DND-41 (cell line): ENCODE measurements at regions not wholly inside any gene's neighbourhood (a gene's known extent, or its start where the extent isn't known, plus 50 kb on each side); places are given as distances from the start of the nearest gene placed in this dataset.

ENCODE experiments used
- EZH2 ChIP-seq: IDR thresholded peaks from 3 replicates; pipeline ENCODE4 v1.6.1; 2012; ENCODE audit warnings: borderline replicate concordance, low read depth, mild to moderate bottlenecking, moderate library complexity, low read length, inconsistent platforms; ENCODE audit not compliant: severe bottlenecking
- TF ChIP-seq, protein P1 (sequence below): IDR thresholded peaks from 2 replicates; pipeline ENCODE4 v1.5.1; 2012; ENCODE audit warnings: borderline replicate concordance, low read length, moderate library complexity, mild to moderate bottlenecking; ENCODE audit not compliant: poor library complexity, severe bottlenecking; ENCODE audit errors: extremely low read depth

DNA sequence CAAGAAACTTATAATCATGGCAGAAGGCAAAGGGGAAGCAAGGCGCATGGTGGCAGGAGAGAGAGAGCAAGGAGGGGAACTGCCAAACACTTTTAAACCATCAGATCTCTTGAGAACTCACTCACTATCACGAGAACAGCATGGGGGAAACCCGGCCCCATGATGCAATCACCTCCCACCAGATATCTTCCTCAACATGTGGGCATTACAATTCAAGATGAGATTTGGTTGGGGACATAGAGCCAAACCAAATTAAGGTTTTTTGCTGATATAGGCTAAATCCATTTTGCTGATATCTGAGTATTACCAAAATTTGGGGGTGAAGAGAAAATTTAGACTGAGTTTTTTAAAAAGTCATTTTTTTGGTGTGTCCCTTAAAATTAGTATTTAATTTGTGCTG is 54.9 kb upstream of the TMX1 start:
- TF ChIP-seq, protein P1, sequence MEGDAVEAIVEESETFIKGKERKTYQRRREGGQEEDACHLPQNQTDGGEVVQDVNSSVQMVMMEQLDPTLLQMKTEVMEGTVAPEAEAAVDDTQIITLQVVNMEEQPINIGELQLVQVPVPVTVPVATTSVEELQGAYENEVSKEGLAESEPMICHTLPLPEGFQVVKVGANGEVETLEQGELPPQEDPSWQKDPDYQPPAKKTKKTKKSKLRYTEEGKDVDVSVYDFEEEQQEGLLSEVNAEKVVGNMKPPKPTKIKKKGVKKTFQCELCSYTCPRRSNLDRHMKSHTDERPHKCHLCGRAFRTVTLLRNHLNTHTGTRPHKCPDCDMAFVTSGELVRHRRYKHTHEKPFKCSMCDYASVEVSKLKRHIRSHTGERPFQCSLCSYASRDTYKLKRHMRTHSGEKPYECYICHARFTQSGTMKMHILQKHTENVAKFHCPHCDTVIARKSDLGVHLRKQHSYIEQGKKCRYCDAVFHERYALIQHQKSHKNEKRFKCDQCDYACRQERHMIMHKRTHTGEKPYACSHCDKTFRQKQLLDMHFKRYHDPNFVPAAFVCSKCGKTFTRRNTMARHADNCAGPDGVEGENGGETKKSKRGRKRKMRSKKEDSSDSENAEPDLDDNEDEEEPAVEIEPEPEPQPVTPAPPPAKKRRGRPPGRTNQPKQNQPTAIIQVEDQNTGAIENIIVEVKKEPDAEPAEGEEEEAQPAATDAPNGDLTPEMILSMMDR = no peak
- no peak for TF ChIP-seq EZH2
